GM13977 (cell line): ENCODE measurements at regions not wholly inside any gene's neighbourhood (a gene's known extent, or its start where the extent isn't known, plus 50 kb on each side); places are given as distances from the start of the nearest gene placed in this dataset.

Experiments used
- DNase-seq: peaks from one replicate; pipeline ENCODE4 v3.0.0; 2012; ENCODE audit warnings: low spot score
- in situ Hi-C: fragments of 300-500 bp; cut with MboI; formaldehyde crosslinking; loops from one replicate; pipeline ENCODE4 v1.12.0; 2022; ENCODE audit warnings: low sequenced_read_pairs, low pct_unique_long_range_greater_than_20kb, mixed read lengths, inconsistent platforms; ENCODE audit not compliant: unreplicated experiment
- TF ChIP-seq, protein P1 (sequence below): IDR thresholded peaks from 2 replicates; pipeline ENCODE4 v1.5.1; 2012; ENCODE audit warnings: mild to moderate bottlenecking, control low read depth; ENCODE audit not compliant: insufficient read depth; ENCODE audit errors: extremely low read depth, missing control alignments

GRCh38 chr5:77843570-77844372 lies 67.6 kb upstream of the TBCA start:
- TF ChIP-seq, protein P1, sequence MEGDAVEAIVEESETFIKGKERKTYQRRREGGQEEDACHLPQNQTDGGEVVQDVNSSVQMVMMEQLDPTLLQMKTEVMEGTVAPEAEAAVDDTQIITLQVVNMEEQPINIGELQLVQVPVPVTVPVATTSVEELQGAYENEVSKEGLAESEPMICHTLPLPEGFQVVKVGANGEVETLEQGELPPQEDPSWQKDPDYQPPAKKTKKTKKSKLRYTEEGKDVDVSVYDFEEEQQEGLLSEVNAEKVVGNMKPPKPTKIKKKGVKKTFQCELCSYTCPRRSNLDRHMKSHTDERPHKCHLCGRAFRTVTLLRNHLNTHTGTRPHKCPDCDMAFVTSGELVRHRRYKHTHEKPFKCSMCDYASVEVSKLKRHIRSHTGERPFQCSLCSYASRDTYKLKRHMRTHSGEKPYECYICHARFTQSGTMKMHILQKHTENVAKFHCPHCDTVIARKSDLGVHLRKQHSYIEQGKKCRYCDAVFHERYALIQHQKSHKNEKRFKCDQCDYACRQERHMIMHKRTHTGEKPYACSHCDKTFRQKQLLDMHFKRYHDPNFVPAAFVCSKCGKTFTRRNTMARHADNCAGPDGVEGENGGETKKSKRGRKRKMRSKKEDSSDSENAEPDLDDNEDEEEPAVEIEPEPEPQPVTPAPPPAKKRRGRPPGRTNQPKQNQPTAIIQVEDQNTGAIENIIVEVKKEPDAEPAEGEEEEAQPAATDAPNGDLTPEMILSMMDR = no peak

DNA sequence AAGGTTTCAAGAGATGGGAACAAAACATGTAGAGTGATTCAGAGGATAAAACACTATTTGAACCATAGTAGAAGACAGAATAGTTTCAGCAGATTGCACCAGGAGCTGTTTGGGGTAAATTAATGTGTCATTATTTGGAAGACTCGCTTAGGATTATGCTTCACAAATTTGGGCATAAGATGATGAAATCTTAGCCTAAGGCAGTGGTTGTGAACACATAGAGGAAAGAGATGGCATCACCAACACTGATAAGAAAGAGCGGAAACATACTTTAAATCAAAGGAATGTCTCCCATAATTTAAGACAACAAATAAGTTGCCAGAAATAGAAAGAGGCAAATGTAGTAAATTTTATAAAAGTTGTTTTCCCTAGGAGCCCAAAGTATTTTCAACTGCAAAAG lies 66.1 kb upstream of the TBCA start:
- no peak for DNase-seq
- in situ Hi-C loops = no loop called here
- TF ChIP-seq, protein P1 = no peak

More at GRCh38 chr5:77843570-77844372, 67.6 kb upstream of the TBCA start:
- in situ Hi-C loops = no loop called here
- DNase-seq = peak; percentile 45

GRCh38 chr5:77841616-77842015 lies 65.5 kb upstream of the TBCA start:
- in situ Hi-C loops = no loop called here
- TF ChIP-seq, protein P1 = no peak
- DNase-seq = no peak

DNA sequence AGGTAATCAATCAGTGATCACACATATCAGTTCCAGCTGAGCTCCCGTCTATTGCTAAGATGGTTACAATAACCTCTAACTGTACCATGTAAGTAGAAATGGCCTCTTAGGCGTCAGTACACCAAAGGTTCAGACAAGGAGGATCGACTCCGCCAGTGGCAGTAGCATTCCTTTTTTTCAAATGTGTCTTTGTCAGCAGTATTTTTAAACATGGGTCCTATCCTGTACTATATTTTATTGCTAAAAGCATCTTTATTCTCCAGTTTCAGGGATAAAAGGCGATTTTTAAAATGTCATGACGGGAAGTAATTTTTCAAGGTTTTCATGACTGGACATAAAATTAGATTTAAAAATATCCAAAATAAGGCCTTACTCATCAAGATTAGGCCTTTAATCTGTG lies 64.8 kb upstream of the TBCA start:
- in situ Hi-C loops = no loop called here
- TF ChIP-seq, protein P1 = no peak
- DNase-seq = no peak

DNA sequence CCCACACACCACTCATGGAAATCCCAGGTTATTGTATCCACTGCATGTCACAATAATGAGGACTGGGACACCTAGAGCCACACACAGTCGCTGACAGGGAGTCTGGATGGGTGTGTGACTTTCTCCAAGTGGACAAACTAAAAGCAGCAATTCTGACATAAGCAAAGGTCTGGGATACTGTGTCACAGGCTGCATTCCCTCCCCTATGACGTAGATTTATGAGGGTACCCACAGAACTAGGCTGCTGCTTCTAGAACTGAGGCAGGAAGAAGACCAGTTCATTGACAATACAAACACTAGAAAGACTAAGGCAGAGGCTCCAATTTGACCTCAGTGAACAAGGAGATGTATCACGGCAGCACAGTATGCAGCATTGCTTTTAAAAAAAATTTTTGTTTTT lies 63.6 kb upstream of the TBCA start:
- no peak for DNase-seq
- TF ChIP-seq, protein P1 = no peak
- in situ Hi-C loops = loop anchor here (5.0 kb wide), 1 partner anchor 57 kb away; no protein-coding TSS in a partner anchor

DNA sequence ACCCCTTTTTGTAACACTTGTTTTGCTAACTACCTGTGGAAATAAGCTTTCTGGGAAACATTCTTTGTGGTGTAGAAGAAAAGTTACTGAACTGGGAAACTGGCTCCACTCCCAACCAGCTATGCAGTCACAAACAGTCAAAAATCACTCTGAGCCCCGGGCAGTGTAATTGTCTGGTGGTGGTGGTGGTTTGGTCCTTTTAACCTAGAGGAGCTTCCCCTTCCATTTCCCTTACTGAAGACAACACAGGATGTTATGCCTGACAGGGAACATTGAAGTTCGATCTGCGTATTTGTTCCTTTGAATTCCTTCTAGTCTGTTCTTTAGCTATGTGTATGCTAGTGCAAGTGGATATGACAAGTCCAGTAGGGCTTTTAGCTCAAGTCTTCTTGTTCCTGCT lies 56.8 kb upstream of the TBCA start:
- in situ Hi-C loops = no loop called here
- no peak for DNase-seq
- TF ChIP-seq, protein P1 = no peak
